ENCODE measurements at regions not wholly inside any gene's neighbourhood (a gene's known extent, or its start where the extent isn't known, plus 50 kb on each side); places are given as distances from the start of the nearest gene placed in this dataset.

- ChIA-PET SMC1A (ENCODE audit: uncharacterized antibody, unreplicated experiment) (interaction anchor here (0.6 kb wide), 1 partner anchor 1173 kb away, joined by 4 read pairs; no protein-coding TSS in a partner anchor), RAD21 (ENCODE audit: unreplicated experiment) (no interaction called here), CTCF (no interaction called here), POLR2A (no interaction called here)
- Histone ChIP-seq H3K4me1 (ENCODE audit: control insufficient read depth, insufficient read depth, low read length) (no peaks in the 10 kb centered on the region), H3K79me2 (ENCODE audit: control insufficient read depth, insufficient read depth, low read length) (no peaks in the 10 kb centered on the region), H4K20me1 (ENCODE audit: control insufficient read depth, insufficient read depth) (no peaks in the 10 kb centered on the region), H3K9me3 (replicated peaks; ENCODE audit: control insufficient read depth, insufficient read depth, low read length) (no peaks in the 10 kb centered on the region), H3K4me2 (ENCODE audit: control insufficient read depth, insufficient read depth) (no peak overlapping the region), H3K9ac (ENCODE audit: control insufficient read depth, insufficient read depth, low read length) (no peak overlapping the region), H3K36me3 (ENCODE audit: control insufficient read depth in 2 of 2, insufficient read depth in 2 of 2, low read length in 1 of 2) (no peaks in the 10 kb centered on the region), H3K4me3 (no peak overlapping the region), H2AFZ (ENCODE audit: control insufficient read depth, low read depth, low read length) (no peak overlapping the region), H3K27ac (ENCODE audit: control insufficient read depth, insufficient read depth) (no peak overlapping the region), H3K27me3 (replicated peaks in 1 of 2; ENCODE audit: control insufficient read depth in 2 of 2, insufficient read depth in 2 of 2, low read length in 1 of 2) (no peaks in the 10 kb centered on the region)
- DNase-seq (ENCODE audit: low read depth, low spot score): no peak
- TF ChIP-seq CBFB (IDR thresholded peaks at IDR 0.05; ENCODE audit: low read depth) (no peak), SIN3A (IDR thresholded peaks at IDR 0.05; ENCODE audit: low read depth, low read length) (no peak), RAD51 (IDR thresholded peaks at IDR 0.05) (no peak), STAT1 (conservative IDR thresholded peaks at IDR 0.05) (no peak), RBBP5 (conservative IDR thresholded peaks at IDR 0.05) (no peak), ZNF384 (IDR thresholded peaks at IDR 0.05; ENCODE audit: borderline replicate concordance, low read depth, low read length) (no peak), POLR2AphosphoS2 (IDR thresholded peaks at IDR 0.05; ENCODE audit: low read depth, low read length) (no peak), SUPT20H (IDR thresholded peaks at IDR 0.05; ENCODE audit: borderline replicate concordance, control insufficient read depth, low read depth, low read length) (no peak), JUNB (IDR thresholded peaks at IDR 0.05) (no peak), IKZF1 (conservative IDR thresholded peaks at IDR 0.05) (no peak), EED (IDR thresholded peaks at IDR 0.05; ENCODE audit: low read depth) (no peak), POU2F2 (IDR thresholded peaks at IDR 0.05; ENCODE audit: borderline replicate concordance, low read depth, low read length) (no peak), CREM (IDR thresholded peaks at IDR 0.05; ENCODE audit: low read depth) (no peak), SREBF1 (IDR thresholded peaks at IDR 0.05; ENCODE audit: low read length) (no peak)
- TF ChIP-seq, protein P1, sequence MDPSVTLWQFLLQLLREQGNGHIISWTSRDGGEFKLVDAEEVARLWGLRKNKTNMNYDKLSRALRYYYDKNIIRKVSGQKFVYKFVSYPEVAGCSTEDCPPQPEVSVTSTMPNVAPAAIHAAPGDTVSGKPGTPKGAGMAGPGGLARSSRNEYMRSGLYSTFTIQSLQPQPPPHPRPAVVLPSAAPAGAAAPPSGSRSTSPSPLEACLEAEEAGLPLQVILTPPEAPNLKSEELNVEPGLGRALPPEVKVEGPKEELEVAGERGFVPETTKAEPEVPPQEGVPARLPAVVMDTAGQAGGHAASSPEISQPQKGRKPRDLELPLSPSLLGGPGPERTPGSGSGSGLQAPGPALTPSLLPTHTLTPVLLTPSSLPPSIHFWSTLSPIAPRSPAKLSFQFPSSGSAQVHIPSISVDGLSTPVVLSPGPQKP (IDR thresholded peaks at IDR 0.05; ENCODE audit: low read depth, low read length): no peak
- TF ChIP-seq, protein P2, sequence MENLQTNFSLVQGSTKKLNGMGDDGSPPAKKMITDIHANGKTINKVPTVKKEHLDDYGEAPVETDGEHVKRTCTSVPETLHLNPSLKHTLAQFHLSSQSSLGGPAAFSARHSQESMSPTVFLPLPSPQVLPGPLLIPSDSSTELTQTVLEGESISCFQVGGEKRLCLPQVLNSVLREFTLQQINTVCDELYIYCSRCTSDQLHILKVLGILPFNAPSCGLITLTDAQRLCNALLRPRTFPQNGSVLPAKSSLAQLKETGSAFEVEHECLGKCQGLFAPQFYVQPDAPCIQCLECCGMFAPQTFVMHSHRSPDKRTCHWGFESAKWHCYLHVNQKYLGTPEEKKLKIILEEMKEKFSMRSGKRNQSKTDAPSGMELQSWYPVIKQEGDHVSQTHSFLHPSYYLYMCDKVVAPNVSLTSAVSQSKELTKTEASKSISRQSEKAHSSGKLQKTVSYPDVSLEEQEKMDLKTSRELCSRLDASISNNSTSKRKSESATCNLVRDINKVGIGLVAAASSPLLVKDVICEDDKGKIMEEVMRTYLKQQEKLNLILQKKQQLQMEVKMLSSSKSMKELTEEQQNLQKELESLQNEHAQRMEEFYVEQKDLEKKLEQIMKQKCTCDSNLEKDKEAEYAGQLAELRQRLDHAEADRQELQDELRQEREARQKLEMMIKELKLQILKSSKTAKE (IDR thresholded peaks at IDR 0.05; ENCODE audit: low read depth, poor library complexity, severe bottlenecking): no peak
- TF ChIP-seq, protein P3, sequence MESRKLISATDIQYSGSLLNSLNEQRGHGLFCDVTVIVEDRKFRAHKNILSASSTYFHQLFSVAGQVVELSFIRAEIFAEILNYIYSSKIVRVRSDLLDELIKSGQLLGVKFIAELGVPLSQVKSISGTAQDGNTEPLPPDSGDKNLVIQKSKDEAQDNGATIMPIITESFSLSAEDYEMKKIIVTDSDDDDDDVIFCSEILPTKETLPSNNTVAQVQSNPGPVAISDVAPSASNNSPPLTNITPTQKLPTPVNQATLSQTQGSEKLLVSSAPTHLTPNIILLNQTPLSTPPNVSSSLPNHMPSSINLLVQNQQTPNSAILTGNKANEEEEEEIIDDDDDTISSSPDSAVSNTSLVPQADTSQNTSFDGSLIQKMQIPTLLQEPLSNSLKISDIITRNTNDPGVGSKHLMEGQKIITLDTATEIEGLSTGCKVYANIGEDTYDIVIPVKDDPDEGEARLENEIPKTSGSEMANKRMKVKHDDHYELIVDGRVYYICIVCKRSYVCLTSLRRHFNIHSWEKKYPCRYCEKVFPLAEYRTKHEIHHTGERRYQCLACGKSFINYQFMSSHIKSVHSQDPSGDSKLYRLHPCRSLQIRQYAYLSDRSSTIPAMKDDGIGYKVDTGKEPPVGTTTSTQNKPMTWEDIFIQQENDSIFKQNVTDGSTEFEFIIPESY (IDR thresholded peaks at IDR 0.05): no peak
- TF ChIP-seq, protein P4, sequence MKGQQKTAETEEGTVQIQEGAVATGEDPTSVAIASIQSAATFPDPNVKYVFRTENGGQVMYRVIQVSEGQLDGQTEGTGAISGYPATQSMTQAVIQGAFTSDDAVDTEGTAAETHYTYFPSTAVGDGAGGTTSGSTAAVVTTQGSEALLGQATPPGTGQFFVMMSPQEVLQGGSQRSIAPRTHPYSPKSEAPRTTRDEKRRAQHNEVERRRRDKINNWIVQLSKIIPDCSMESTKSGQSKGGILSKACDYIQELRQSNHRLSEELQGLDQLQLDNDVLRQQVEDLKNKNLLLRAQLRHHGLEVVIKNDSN (IDR thresholded peaks at IDR 0.05; ENCODE audit: borderline replicate concordance, extremely low read length, insufficient read depth, low read depth, low read length): no peak
- no peak for FAIRE-seq
- 70% methylated on average over 1 of the region's 1 CpG for WGBS (ENCODE audit: insufficient coverage, insufficient replicate concordance, low lambda C conversion rate, missing lambda C conversion rate)
- ATAC-seq: no peak
- BruUV-seq (replicated peaks): no TSS peak
- intact Hi-C loops (cut with micrococcal nuclease; ENCODE audit: unreplicated experiment) (no loop called here), in situ Hi-C loops (cut with MboI) (no loop called here)
These were observed 163.9 kb upstream of the THUMPD2 start for GRCh38 chr2:39942950-39943349.

All from GM12878 (cell line).